CD4-positive, CD25-positive, alpha-beta regulatory T cell (primary cell): ENCODE measurements at regions not wholly inside any gene's neighbourhood (a gene's known extent, or its start where the extent isn't known, plus 50 kb on each side); places are given as distances from the start of the nearest gene placed in this dataset.
A peak's percentile ranks its signal among the peaks of the same experiment; 100 is the strongest.

ENCODE experiments used
- ATAC-seq, 2 donors: fragments of 150-1000 bp; cut with Tn5 transposase; one replicate each; pipeline ENCODE4 v1.10.0; 2021; ENCODE audit warnings: low read depth in 2 of 2, moderate number of reproducible peaks in 2 of 2, moderate library complexity in 1 of 2
- DNase-seq, 3 donors: peaks; one replicate each; pipeline versions ENCODE4 v3.0.0 to v3.0.0-alpha.2; 2012 to 2022; ENCODE audit warnings: mixed read lengths in 1 of 3
- H3K27ac ChIP-seq: one replicate; pipeline ENCODE4 v1.7.0; 2013; ENCODE audit warnings: mild to moderate bottlenecking, low read length; ENCODE audit not compliant: insufficient read depth, poor library complexity, severe bottlenecking
- H3K27me3 ChIP-seq: one replicate; pipeline ENCODE4 v1.7.0; 2013; ENCODE audit warnings: low read length; ENCODE audit not compliant: control insufficient read depth, insufficient read depth
- H3K36me3 ChIP-seq: one replicate; pipeline ENCODE4 v1.7.0; 2013; ENCODE audit warnings: mild to moderate bottlenecking, low read length, moderate library complexity; ENCODE audit not compliant: control insufficient read depth, insufficient read depth
- H3K4me1 ChIP-seq: 2 replicates; pipeline ENCODE4 v1.7.0; 2013; ENCODE audit warnings: mild to moderate bottlenecking, low read length; ENCODE audit not compliant: insufficient read depth, control insufficient read depth, poor library complexity, severe bottlenecking
- H3K4me3 ChIP-seq: one replicate; pipeline ENCODE4 v1.7.0; 2013; ENCODE audit warnings: low read depth, mild to moderate bottlenecking, low read length, moderate library complexity
- H3K9me3 ChIP-seq, 2 experiments: 1 replicate in 1 of 2; 2 replicates in 1 of 2; pipeline ENCODE4 v1.7.0; 2013; ENCODE audit warnings: low read length in 2 of 2, mild to moderate bottlenecking in 1 of 2, moderate library complexity in 1 of 2; ENCODE audit not compliant: control insufficient read depth in 2 of 2
- H3K27ac Mint-ChIP-seq, 3 donors: one replicate each; pipeline ENCODE4 v1.8.0; 2020 to 2022; ENCODE audit warnings: mild to moderate bottlenecking in 3 of 3, mixed read lengths in 3 of 3, moderate library complexity in 2 of 3
- H3K27me3 Mint-ChIP-seq: one replicate; pipeline ENCODE4 v1.8.0; 2022; ENCODE audit warnings: mild to moderate bottlenecking, mixed read lengths
- H3K36me3 Mint-ChIP-seq: one replicate; pipeline ENCODE4 v1.8.0; 2020; ENCODE audit warnings: mixed read lengths
- H3K4me1 Mint-ChIP-seq, 4 donors: one replicate each; pipeline ENCODE4 v1.8.0; 2020 to 2022; ENCODE audit warnings: mixed read lengths in 4 of 4, mild to moderate bottlenecking in 1 of 4
- H3K4me3 Mint-ChIP-seq, 4 donors: one replicate each; pipeline ENCODE4 v1.8.0; 2020 to 2022; ENCODE audit warnings: mild to moderate bottlenecking in 4 of 4, mixed read lengths in 4 of 4, moderate library complexity in 3 of 4
- H3K9me3 Mint-ChIP-seq, 7 donors: one replicate each; pipeline ENCODE4 v1.8.0; 2020 to 2022; ENCODE audit warnings: mixed read lengths in 7 of 7, mild to moderate bottlenecking in 3 of 7, moderate library complexity in 2 of 7

DNA sequence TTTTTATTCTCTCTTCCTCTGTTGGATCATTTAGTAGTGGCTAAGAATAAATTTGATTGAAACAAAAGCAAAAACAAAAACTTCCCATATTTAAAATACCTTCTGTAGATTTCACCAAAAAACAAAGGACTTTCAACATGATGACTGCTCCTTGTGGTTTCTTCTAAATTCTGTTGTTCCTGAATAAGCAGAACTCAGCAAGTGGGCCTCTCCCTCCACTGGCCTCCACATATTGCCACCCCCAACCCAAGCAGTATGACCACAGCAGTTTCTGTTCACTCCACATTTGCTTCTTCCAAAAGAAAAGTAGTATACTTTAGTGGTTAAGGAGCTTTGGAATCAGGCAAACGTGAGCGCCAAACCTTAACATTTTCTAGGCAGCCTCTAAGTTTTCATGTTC is 114.7 kb downstream of the COX18 start:
- H3K4me3 ChIP-seq: no peak overlapping the region
- ATAC-seq (no peak), DNase-seq (no peak)
- H3K27me3 Mint-ChIP-seq: peaks cover 9% of the 10 kb centered on the region
- no peaks in the 10 kb centered on the region for H3K4me1 Mint-ChIP-seq
- no peaks in the 10 kb centered on the region for H3K36me3 Mint-ChIP-seq
- H3K4me3 Mint-ChIP-seq: no peak overlapping the region
- H3K36me3 ChIP-seq: no peaks in the 10 kb centered on the region
- H3K27ac Mint-ChIP-seq: no peak overlapping the region
- H3K9me3 ChIP-seq: peaks cover 4 to 7% of the 10 kb centered on the region in 2 experiments
- H3K9me3 Mint-ChIP-seq: peaks cover 0 to 8% (median 6%) of the 10 kb centered on the region in 7 donors
- H3K27ac ChIP-seq: no peak overlapping the region
- H3K4me1 ChIP-seq: no peaks in the 10 kb centered on the region
- H3K27me3 ChIP-seq: no peaks in the 10 kb centered on the region

DNA sequence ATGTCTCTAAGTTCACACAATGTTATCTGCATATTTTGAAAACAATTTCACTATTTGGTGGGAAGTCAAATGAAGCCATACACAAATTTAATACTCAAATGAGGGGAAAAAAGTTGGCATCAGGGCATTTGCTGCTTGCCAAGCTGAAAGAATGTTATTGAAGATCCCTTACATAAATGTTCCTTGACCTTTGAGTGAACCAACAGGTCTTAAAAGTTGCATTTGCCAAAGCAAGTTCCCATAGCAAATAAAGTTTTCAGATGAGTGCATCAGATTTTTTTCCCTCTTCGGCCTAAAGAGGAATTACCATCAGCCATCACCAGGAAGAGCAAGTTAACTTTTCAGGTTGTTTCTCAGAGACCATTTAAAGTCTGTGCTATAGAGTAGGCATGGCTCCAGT is 115.9 kb downstream of the COX18 start:
- Mint-ChIP-seq H3K4me1 (no peaks in the 10 kb centered on the region), H3K9me3 (peaks cover 0 to 5% (median 0%) of the 10 kb centered on the region in 7 donors), H3K4me3 (no peak overlapping the region), H3K36me3 (no peaks in the 10 kb centered on the region), H3K27me3 (peaks cover 9% of the 10 kb centered on the region), H3K27ac (no peak overlapping the region)
- Histone ChIP-seq H3K4me1 (no peaks in the 10 kb centered on the region), H3K27me3 (no peaks in the 10 kb centered on the region), H3K9me3 (no peaks in the 10 kb centered on the region), H3K27ac (no peak overlapping the region), H3K4me3 (no peak overlapping the region), H3K36me3 (no peaks in the 10 kb centered on the region)
- DNase-seq: no peak
- no peak for ATAC-seq

DNA sequence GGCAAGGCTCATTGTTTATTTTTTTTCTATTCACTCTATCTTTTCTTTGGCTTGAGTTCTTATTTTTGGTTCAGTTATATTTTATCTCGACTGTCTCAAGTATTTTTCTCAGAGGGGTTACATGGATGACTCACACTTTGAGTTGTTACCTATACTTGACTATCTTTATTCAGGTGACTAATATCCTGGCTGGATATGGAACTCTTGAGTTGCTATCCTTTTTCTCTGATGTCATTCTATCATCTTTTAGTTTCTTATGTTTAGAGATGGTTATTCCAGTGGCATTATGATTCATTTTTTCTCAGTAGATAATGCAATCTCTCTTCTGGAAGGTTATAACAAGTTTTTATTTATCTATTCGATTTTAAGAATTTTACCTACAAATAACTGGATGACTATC is 117.9 kb downstream of the COX18 start:
- ATAC-seq (no peak), DNase-seq (no peak)
- no peaks in the 10 kb centered on the region for H3K9me3 ChIP-seq
- Mint-ChIP-seq H3K36me3 (no peaks in the 10 kb centered on the region), H3K4me1 (no peaks in the 10 kb centered on the region), H3K4me3 (no peak overlapping the region), H3K27ac (no peak overlapping the region), H3K9me3 (peaks cover 0 to 5% (median 0%) of the 10 kb centered on the region in 7 donors), H3K27me3 (peaks cover 9% of the 10 kb centered on the region)
- no peaks in the 10 kb centered on the region for H3K4me1 ChIP-seq
- H3K27ac ChIP-seq: no peak overlapping the region
- no peaks in the 10 kb centered on the region for H3K27me3 ChIP-seq
- H3K4me3 ChIP-seq: no peak overlapping the region
- no peaks in the 10 kb centered on the region for H3K36me3 ChIP-seq

DNA sequence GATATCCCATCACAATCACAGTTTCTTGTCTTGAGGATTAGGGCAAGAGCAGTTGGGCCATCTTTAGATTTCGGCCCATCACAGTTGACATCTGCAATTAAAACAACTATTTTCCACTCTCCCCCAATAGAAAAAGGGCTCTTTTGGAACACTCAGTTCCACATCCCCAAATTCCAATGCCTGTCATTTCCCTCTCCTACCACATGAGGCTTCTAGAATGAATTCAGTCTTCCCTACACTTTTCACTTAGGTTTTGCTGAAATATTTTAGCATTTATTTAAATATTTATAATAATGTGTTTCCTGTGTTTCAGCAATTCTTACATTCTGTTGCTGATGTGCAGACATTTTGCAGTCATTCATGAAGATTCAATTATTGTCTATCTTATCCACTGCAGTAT is 118.4 kb downstream of the COX18 start:
- no peaks in the 10 kb centered on the region for H3K27me3 ChIP-seq
- no peak overlapping the region for H3K27ac Mint-ChIP-seq
- no peak overlapping the region for H3K27ac ChIP-seq
- H3K9me3 Mint-ChIP-seq: peaks cover 0 to 4% (median 0%) of the 10 kb centered on the region in 7 donors
- no peaks in the 10 kb centered on the region for H3K9me3 ChIP-seq
- no peak overlapping the region for H3K4me3 ChIP-seq
- H3K4me3 Mint-ChIP-seq: no peak overlapping the region
- no peaks in the 10 kb centered on the region for H3K36me3 ChIP-seq
- ATAC-seq: no peak
- no peaks in the 10 kb centered on the region for H3K4me1 ChIP-seq
- DNase-seq: no peak
- no peaks in the 10 kb centered on the region for H3K36me3 Mint-ChIP-seq
- peaks cover 9% of the 10 kb centered on the region for H3K27me3 Mint-ChIP-seq
- H3K4me1 Mint-ChIP-seq: no peaks in the 10 kb centered on the region

DNA sequence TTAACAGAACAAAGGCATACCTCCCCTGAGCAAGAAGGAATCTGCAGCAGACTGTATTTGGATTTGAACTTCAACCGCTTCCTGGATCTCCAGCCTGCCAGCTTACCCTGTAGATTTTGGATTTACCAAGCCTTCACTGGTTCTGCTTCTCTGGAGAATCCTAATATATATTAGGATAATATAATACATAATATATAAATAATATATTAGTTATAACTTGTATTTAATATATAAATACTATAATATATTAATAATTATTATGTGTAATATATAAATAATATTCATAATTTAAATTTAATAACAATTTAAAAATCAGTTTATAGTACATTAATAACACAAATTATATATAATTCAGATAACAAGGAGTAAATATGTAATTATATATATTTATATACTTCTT is 121.4 kb downstream of the COX18 start:
- Histone ChIP-seq H3K27me3 (no peaks in the 10 kb centered on the region), H3K9me3 (no peaks in the 10 kb centered on the region), H3K4me1 (no peaks in the 10 kb centered on the region), H3K27ac (no peak overlapping the region), H3K4me3 (no peak overlapping the region), H3K36me3 (no peaks in the 10 kb centered on the region)
- ATAC-seq (no peak), DNase-seq (no peak)
- no peaks in the 10 kb centered on the region for H3K36me3 Mint-ChIP-seq
- no peak overlapping the region for H3K4me3 Mint-ChIP-seq
- H3K4me1 Mint-ChIP-seq: no peaks in the 10 kb centered on the region
- no peak overlapping the region for H3K27ac Mint-ChIP-seq
- H3K27me3 Mint-ChIP-seq: peaks cover 9% of the 10 kb centered on the region
- peaks cover 0 to 12% (median 0%) of the 10 kb centered on the region in 7 donors for H3K9me3 Mint-ChIP-seq

DNA sequence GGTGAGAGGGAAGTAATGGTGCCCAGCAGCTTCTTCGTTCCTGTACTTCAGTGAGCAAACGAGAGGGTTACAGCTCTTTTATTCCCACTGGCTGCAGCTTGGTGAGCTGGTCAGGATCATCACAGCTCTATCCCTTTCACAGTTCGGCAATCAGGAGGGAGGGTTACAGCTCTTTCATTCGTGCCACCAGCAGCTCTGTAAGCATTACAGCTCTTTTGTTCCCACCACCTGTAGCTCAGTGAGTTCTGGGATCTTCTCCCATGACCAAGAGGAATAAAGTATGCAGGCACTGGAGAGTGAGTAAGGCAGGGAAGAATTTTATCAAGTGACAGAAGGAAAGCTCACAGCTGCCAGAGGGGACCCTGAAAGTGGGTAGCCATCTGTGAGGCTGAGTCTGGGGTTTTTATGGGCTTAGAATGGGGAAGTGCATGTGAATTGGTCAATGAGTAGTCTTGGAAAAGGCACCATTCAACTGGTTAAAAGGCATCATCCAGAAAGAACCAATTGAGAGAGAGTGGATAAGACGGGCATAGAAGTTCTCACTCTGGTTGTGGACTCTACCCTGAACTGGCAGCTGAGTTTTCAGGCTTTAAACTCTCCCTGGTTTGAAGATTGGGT is 123.7 kb downstream of the COX18 start:
- Mint-ChIP-seq H3K4me1 (peaks cover 0 to 2% (median 0%) of the 10 kb centered on the region in 4 donors), H3K27ac (peak overlapping the region in 1 of 3 donors; percentile 61), H3K9me3 (peaks cover 0 to 12% (median 0%) of the 10 kb centered on the region in 7 donors), H3K36me3 (no peaks in the 10 kb centered on the region), H3K27me3 (peaks cover 4% of the 10 kb centered on the region), H3K4me3 (no peak overlapping the region)
- Histone ChIP-seq H3K4me1 (no peaks in the 10 kb centered on the region), H3K9me3 (no peaks in the 10 kb centered on the region), H3K27me3 (no peaks in the 10 kb centered on the region), H3K27ac (no peak overlapping the region), H3K4me3 (no peak overlapping the region), H3K36me3 (no peaks in the 10 kb centered on the region)
- ATAC-seq (no peak), DNase-seq (no peak)

DNA sequence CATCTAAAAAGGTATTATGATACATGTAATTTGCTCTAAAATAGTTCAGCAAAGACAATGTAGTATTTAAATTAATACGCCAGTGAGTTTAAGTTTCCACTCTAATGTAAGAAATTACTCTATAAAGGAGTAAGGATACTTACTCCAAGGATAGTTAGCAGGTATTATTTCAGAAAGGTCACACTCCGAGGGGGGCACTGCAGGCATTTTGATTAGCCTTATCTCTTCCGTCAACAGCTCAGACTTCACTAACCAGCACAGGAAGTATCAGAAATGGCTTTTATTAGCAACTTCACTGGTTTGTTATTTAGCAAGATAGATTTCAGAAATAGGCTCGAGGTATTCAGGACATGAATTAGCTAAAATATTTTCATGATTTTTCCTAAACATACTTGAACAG is 127.0 kb downstream of the COX18 start:
- Mint-ChIP-seq H3K27me3 (no peaks in the 10 kb centered on the region), H3K36me3 (no peaks in the 10 kb centered on the region), H3K9me3 (peaks cover 0 to 12% (median 0%) of the 10 kb centered on the region in 7 donors), H3K27ac (no peak overlapping the region), H3K4me1 (peaks cover 0 to 2% (median 0%) of the 10 kb centered on the region in 4 donors), H3K4me3 (no peak overlapping the region)
- no peak for DNase-seq
- no peak for ATAC-seq
- no peaks in the 10 kb centered on the region for H3K9me3 ChIP-seq
- H3K4me3 ChIP-seq: no peak overlapping the region
- no peaks in the 10 kb centered on the region for H3K4me1 ChIP-seq
- no peaks in the 10 kb centered on the region for H3K27me3 ChIP-seq
- H3K36me3 ChIP-seq: no peaks in the 10 kb centered on the region
- no peak overlapping the region for H3K27ac ChIP-seq

DNA sequence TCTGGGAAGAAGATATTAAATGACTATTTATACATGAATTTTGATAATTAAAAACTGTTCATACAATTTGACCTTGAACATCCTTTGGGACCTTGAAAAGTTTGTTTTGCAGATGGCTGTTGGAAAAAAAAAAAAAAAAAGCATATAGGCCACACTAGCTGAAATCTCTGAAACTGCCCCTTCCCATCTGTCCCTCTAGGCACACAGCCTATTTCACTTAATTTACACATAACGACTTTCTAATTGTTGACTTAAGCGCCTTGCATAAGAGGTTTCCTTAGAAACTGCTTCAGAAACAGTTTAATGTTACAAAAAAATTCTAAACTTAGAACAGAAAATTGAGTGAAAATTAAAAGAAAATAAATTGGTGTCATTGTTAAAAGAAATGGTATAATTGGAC is 131.0 kb downstream of the COX18 start:
- Histone ChIP-seq H3K27ac (no peak overlapping the region), H3K4me1 (no peaks in the 10 kb centered on the region), H3K36me3 (no peaks in the 10 kb centered on the region), H3K4me3 (no peak overlapping the region), H3K9me3 (no peaks in the 10 kb centered on the region), H3K27me3 (no peaks in the 10 kb centered on the region)
- Mint-ChIP-seq H3K27me3 (no peaks in the 10 kb centered on the region), H3K27ac (no peak overlapping the region), H3K9me3 (peaks cover 0 to 2% (median 0%) of the 10 kb centered on the region in 7 donors), H3K4me3 (no peak overlapping the region), H3K4me1 (peaks cover 0 to 2% (median 0%) of the 10 kb centered on the region in 4 donors), H3K36me3 (no peaks in the 10 kb centered on the region)
- ATAC-seq: no peak
- no peak for DNase-seq
